Activated CD8-positive, alpha-beta memory T cell treated with anti-CD3 and anti-CD28 coated beads, Interleukin-2, amount 50 U/mL, for 1 hour (primary cell): ENCODE measurements at regions not wholly inside any gene's neighbourhood (a gene's known extent, or its start where the extent isn't known, plus 50 kb on each side); places are given as distances from the start of the nearest gene placed in this dataset.

Source experiments
- DNase-seq: peaks from one replicate; pipeline ENCODE4 v3.0.0-alpha.2; 2020; ENCODE audit errors: extremely low read depth

DNA sequence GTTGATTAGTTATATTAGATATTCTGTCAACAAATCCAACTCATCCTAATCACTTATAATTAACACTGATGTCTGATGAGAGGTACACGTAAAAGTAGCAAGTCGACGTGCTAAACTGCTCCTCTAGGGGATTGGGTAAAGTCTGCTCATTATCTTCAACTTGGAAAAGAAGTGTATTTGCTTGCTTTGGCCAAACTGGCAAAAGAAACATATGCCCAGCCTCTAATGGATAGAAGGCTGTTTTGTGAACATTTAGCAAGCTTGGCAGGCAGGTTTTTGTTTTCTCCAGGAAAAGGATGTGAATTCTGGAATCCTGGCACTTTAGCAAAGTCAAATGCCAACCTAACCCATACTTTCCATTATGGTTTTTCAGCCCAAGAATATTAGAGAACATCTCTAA lies 264.8 kb downstream of the TBL1XR1 start:
- no peak for DNase-seq

- no peak for DNase-seq
These were observed 265.3 kb downstream of the TBL1XR1 start for GRCh38 chr3:176931991-176932390.

- DNase-seq = no peak
These were observed 266.3 kb downstream of the TBL1XR1 start for GRCh38 chr3:176930942-176931341.

DNA sequence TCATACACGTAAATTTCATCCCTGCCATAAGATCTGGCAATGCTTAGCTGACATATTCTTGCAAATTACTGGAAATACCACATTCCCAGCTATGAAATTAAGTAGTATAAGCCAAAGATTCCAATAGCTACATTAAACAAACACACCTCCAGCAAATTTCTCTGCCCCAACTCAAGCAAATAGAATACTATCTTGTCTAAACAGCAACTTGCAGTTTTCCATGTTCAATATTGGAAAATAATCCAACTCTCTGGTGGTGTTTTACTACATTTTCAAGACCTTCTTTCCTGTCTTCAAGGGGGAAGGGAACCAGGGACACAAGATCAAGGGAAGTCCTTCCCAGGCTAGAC lies 268.7 kb downstream of the TBL1XR1 start:
- no peak for DNase-seq

DNA sequence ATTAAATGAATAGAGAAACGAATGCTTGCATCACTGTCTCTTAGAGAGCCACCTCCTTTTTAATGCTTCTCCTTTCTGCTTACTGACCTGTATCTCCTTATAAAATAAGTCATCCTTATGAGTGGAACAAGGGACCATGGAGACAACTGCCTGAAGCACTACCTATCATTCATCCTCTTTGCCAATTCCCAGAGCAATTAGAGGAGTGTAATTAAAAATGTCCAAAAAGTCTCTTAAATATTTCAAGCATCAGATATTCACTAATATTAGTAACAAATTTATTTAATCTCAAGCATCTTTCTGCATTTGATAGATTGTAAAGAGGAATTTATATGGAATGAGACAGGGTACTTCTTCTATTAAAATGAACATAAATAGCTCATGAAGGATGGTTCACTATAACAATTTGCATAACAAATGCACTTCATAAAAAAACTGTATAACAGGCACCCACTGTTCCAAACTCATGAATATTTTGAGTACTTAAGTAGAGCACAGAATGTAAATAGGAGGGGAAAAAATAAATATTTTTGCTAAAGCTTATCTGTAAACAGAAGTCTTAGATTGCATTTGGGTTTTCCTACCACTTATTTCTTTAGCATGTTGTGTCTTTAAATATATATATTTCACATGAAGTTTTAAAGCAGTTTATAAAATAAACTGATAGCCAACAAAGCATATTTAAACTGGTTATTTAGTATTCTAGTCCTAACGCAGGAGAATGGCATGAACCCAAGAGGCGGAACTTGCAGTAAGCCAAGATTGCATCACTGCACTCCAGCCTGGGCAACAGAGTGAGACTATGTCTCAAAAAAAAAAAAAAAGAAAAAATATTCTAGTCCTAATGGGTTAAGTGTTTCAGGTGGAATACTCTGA lies 269.3 kb downstream of the TBL1XR1 start:
- no peak for DNase-seq

DNA sequence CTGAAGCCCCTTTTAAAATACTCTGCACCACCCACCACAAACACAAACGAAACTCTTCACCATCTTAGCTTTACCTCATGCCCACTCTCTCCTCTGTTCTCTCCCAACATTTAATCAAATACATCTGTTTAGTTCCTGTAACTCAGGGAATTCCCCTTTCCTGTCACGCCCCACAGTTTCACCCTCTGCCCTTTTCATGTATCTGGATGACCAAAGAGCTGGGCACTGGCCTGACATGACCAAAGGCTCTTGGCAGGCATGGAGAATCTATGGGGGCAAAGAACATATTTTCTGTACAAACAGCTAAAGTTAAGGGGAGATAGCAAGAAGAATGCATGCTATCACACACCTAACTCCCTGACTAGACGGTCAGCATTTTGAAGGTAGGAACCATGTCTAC lies 270.0 kb downstream of the TBL1XR1 start:
- DNase-seq = no peak

GRCh38 chr3:176926688-176927087 lies 270.6 kb downstream of the TBL1XR1 start:
- DNase-seq = no peak

GRCh38 chr3:176926034-176926433 lies 271.2 kb downstream of the TBL1XR1 start:
- DNase-seq = no peak

DNA sequence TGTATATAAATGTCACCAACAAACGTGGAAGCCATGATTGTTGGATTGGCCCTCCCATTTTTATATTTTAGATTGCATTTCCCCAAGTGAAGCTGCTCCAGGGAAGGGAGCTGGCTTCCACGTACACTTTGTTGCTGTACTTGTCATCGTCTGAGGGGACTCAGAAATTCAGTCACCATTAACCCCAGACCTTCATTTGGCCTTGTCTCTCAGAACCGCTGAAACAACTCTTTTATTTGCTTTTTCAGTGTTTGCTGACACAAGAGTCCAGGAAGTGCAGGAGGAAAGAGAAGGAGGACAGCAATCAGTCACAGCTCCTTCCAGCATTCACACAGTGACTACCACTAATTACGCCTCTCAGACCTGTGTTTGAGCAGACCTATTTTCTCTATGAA lies 276.5 kb downstream of the TBL1XR1 start:
- no peak for DNase-seq

GRCh38 chr3:176919836-176920765 lies 277.2 kb downstream of the TBL1XR1 start:
- no peak for DNase-seq

GRCh38 chr3:176916777-176917176 lies 280.5 kb downstream of the TBL1XR1 start:
- DNase-seq = no peak

DNA sequence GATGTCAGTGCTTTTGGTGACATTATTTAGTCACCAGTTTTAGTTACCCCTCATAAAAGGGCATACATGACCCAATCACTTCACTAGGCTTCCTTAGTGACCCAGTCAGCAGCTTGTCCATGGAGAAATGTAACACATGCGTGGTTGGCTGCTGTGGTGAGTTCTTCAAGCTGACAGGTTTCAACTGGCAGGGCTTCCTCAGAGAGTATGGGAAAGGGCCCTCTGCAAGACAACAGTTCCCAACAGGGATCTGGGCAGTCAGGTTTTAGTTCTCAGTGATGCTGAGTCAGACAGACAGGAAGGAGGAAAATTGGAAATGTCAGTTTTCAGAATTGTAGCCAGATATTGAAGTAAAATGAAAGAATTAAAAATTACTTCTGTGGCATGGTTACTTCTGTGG lies 282.5 kb downstream of the TBL1XR1 start:
- no peak for DNase-seq

GRCh38 chr3:176911579-176911978 lies 285.7 kb downstream of the TBL1XR1 start:
- no peak for DNase-seq

GRCh38 chr3:176909044-176909443 lies 288.2 kb downstream of the TBL1XR1 start:
- DNase-seq = no peak

- no peak for DNase-seq
These were observed 291.0 kb downstream of the TBL1XR1 start for GRCh38 chr3:176906046-176906905.

- no peak for DNase-seq
These were observed 292.0 kb downstream of the TBL1XR1 start for GRCh38 chr3:176905331-176905730.

DNA sequence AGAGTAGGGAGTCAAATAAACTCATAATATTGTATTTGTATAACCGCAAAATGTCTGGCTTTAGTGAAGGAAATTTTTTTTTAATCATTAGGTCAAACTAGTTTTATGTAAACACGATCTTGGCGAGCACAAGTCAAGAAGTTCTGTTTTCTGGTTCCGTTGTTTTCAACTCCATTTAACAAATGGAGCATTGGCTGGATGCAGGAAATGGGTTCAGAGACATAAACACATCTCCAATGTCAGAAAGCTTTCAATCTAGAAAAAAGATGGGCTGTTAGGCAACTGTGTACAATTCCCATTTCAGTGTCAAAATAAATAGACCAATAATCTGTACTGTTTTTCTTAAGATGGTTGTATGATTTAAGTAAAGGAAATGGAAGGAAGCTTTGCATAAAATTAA lies 292.8 kb downstream of the TBL1XR1 start:
- DNase-seq = no peak

DNA sequence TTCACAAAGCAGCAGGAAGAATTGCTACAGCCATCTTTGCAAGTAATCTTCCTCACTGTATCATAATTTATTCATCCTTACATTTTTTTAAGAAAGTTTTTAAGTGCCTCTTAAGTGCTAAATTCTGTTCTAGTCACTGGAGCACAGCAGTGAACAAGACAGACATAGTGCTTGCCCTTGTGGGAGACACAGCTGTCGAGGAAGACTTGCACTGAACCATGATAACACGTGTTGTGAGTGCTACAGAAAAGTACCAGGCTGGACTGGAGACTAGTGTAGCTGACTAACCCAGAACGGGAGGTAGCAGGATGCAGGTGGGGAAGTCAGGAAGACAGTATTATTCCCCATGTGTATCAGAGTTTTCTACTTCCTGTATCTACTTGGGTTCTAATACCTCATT lies 300.6 kb downstream of the TBL1XR1 start:
- DNase-seq = no peak

GRCh38 chr3:176896165-176896564 lies 301.1 kb downstream of the TBL1XR1 start:
- no peak for DNase-seq

GRCh38 chr3:176879710-176880109 lies 317.6 kb downstream of the TBL1XR1 start:
- no peak for DNase-seq

DNA sequence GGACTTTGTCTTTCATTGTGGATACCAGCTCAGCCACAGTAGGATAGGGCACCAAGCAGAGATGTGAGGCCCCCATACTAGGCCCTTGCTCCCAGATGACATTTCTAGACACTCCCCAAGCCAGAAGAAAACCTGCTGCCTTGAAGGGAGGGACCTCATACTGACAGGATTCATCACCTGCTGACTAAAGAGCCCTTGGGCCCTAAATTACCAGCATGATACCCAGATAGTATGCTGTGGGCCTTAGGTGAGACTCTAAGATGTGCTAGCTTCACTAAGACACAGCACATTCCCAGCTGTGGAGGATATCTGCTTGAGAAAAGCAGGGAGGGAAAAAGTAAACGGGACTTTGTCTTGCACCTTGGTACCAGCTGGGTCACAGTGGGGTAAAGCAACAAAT lies 324.0 kb downstream of the TBL1XR1 start:
- DNase-seq = no peak

DNA sequence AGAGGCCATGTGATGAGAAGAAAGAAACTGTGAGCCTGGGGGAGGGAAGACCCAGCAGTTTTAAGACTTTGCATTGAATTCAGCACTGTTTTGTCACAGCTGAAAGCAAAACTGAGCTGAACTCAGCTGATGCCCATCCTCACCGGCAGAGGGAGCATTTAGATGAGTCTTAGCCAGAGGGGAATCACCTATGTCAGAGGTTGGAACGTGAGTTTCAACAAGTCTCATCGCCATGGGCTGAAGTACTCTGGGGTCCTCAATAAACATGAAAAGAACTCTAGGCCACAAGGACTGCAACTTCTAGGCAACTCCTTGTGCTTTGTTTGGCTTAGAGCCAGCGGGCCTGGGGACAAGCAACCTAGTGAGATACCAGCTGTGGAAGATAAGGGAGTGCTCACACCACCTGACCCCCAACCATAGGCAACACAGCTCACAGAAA lies 324.5 kb downstream of the TBL1XR1 start:
- DNase-seq = peak; percentile 1
